Left lung (tissue), 4 donors: ENCODE measurements at regions not wholly inside any gene's neighbourhood (a gene's known extent, or its start where the extent isn't known, plus 50 kb on each side); places are given as distances from the start of the nearest gene placed in this dataset.

Experiments used
- ATAC-seq: fragments of 200-7000 bp; cut with Tn5 transposase; one replicate; pipeline ENCODE4 v1.9.1; 2020; ENCODE audit warnings: moderate library complexity
- DNase-seq, 4 donors: peaks; one replicate each; pipeline ENCODE4 v3.0.0-alpha.2; 2013 to 2020
- H3K27ac ChIP-seq, 2 donors: fragments of 200-600 bp; sonication (generic) in 1 of 2; one replicate each; pipeline versions ENCODE4 v1.5.0 to v1.8.0; 2020 to 2021
- H3K27me3 ChIP-seq, 2 donors: fragments of 200-600 bp; sonication (generic) in 1 of 2; one replicate each; pipeline versions ENCODE4 v1.5.0 to v1.8.0; 2020 to 2021
- H3K36me3 ChIP-seq, 2 donors: fragments of 200-600 bp; sonication (generic) in 1 of 2; one replicate each; pipeline versions ENCODE4 v1.5.0 to v1.8.0; 2020 to 2021
- H3K4me1 ChIP-seq, 2 donors: fragments of 200-600 bp; one replicate each; pipeline ENCODE4 v1.8.0; 2021
- H3K4me3 ChIP-seq, 2 donors: fragments of 200-600 bp; sonication (generic) in 1 of 2; one replicate each; pipeline versions ENCODE4 v1.5.0 to v1.8.0; 2020 to 2021; ENCODE audit warnings: mild to moderate bottlenecking in 1 of 2
- H3K9me3 ChIP-seq, 2 donors: fragments of 200-600 bp; sonication (generic) in 1 of 2; one replicate each; pipeline versions ENCODE4 v1.5.0 to v1.8.0; 2020 to 2021
- CTCF ChIP-seq, 2 donors: fragments of 200-600 bp; sonication (generic) in 1 of 2; IDR thresholded peaks; one replicate each; pipeline versions ENCODE4 v1.5.0 to v1.8.0; 2021; ENCODE audit warnings: antibody characterized with exemption in 2 of 2
- intact Hi-C, 2 donors: fragments of 100-400 bp; cut with DNase I; formaldehyde crosslinking; loops; one replicate each; pipeline versions ENCODE4 v1.11.2 to v1.14.2; 2022
- donor health status: DM: no; HTN: yes; CAD: no.
- donor health status: DM: no; HTN: no; CAD: no.

- peaks cover 0 to 11% of the 10 kb centered on the region in 2 donors for H3K27me3 ChIP-seq
- no peak overlapping the region for H3K27ac ChIP-seq
- ATAC-seq (peak; percentile 31), DNase-seq (peak in 2 of 4 donors; percentile 12 to 43)
- peaks cover 0 to 9% of the 10 kb centered on the region in 2 donors for H3K4me1 ChIP-seq
- intact Hi-C loops: no loop called here
- no peak overlapping the region for H3K4me3 ChIP-seq
- TF ChIP-seq CTCF (IDR thresholded peaks at IDR 0.05): no peak
- peaks cover 0 to 11% of the 10 kb centered on the region in 2 donors for H3K9me3 ChIP-seq
- H3K36me3 ChIP-seq: no peaks in the 10 kb centered on the region
Measured at GRCh38 chr18:64276311-64277090, 127.6 kb upstream of the LINC00305 start.

- Histone ChIP-seq H3K4me3 (no peak overlapping the region), H3K9me3 (peaks cover 0 to 4% of the 10 kb centered on the region in 2 donors), H3K27ac (no peak overlapping the region), H3K27me3 (peaks cover 0 to 11% of the 10 kb centered on the region in 2 donors), H3K36me3 (no peaks in the 10 kb centered on the region), H3K4me1 (peaks cover 0 to 9% of the 10 kb centered on the region in 2 donors)
- ATAC-seq (peak; percentile 73), DNase-seq (peak in 1 of 4 donors; percentile 36)
- intact Hi-C loops: no loop called here
- TF ChIP-seq CTCF (IDR thresholded peaks at IDR 0.05): no peak
Measured at GRCh38 chr18:64275593-64276300, 126.9 kb upstream of the LINC00305 start.

- DNase-seq: no peak
- Histone ChIP-seq H3K4me1 (peaks cover 0 to 9% of the 10 kb centered on the region in 2 donors), H3K9me3 (no peaks in the 10 kb centered on the region), H3K36me3 (no peaks in the 10 kb centered on the region), H3K4me3 (no peak overlapping the region), H3K27ac (no peak overlapping the region), H3K27me3 (peaks cover 0 to 11% of the 10 kb centered on the region in 2 donors)
- TF ChIP-seq CTCF (IDR thresholded peaks at IDR 0.05): no peak
- intact Hi-C loops: no loop called here
- no peak for ATAC-seq
Measured at GRCh38 chr18:64273724-64274123, 124.8 kb upstream of the LINC00305 start.

GRCh38 chr18:64271975-64272659, 123.2 kb upstream of the LINC00305 start:
- no peak for TF ChIP-seq CTCF (IDR thresholded peaks at IDR 0.05)
- Histone ChIP-seq H3K9me3 (peaks cover 0 to 2% of the 10 kb centered on the region in 2 donors), H3K27ac (no peak overlapping the region), H3K4me3 (no peak overlapping the region), H3K27me3 (peaks cover 0 to 11% of the 10 kb centered on the region in 2 donors), H3K36me3 (no peaks in the 10 kb centered on the region), H3K4me1 (peaks cover 0 to 9% of the 10 kb centered on the region in 2 donors)
- DNase-seq: no peak
- no peak for ATAC-seq
- intact Hi-C loops: no loop called here

- DNase-seq (peak in 1 of 4 donors; percentile 20), ATAC-seq (no peak)
- H3K27me3 ChIP-seq: peaks cover 0 to 11% of the 10 kb centered on the region in 2 donors
- peaks cover 0 to 2% of the 10 kb centered on the region in 2 donors for H3K9me3 ChIP-seq
- H3K4me3 ChIP-seq: no peak overlapping the region
- intact Hi-C loops: no loop called here
- no peak overlapping the region for H3K27ac ChIP-seq
- H3K36me3 ChIP-seq: no peaks in the 10 kb centered on the region
- peaks cover 0 to 6% of the 10 kb centered on the region in 2 donors for H3K4me1 ChIP-seq
- TF ChIP-seq CTCF (IDR thresholded peaks at IDR 0.05): no peak
Measured at GRCh38 chr18:64271246-64271645, 122.4 kb upstream of the LINC00305 start.
